KMS-11 (cell line): ENCODE measurements at regions not wholly inside any gene's neighbourhood (a gene's known extent, or its start where the extent isn't known, plus 50 kb on each side); places are given as distances from the start of the nearest gene placed in this dataset.

Experiments
- H2AFZ ChIP-seq: fragments of 200-600 bp; sonication (generic); 2 replicates; pipeline ENCODE4 v1.6.1; 2016; ENCODE audit warnings: antibody characterized with exemption, mixed run types, low read depth
- H3K27ac ChIP-seq: fragments of 200-600 bp; sonication (generic); 2 replicates; pipeline ENCODE4 v1.6.1; 2016; ENCODE audit warnings: mild to moderate bottlenecking, mixed run types
- H3K27me3 ChIP-seq: fragments of 200-600 bp; sonication (generic); 2 replicates; pipeline ENCODE4 v1.6.1; 2017; ENCODE audit warnings: mild to moderate bottlenecking, low read depth, mixed run types, moderate library complexity; ENCODE audit not compliant: insufficient read depth
- H3K36me3 ChIP-seq: fragments of 200-600 bp; sonication (generic); 2 replicates; pipeline ENCODE4 v1.6.1; 2017; ENCODE audit warnings: mild to moderate bottlenecking, mixed run types; ENCODE audit not compliant: insufficient read depth
- H3K4me1 ChIP-seq: fragments of 200-600 bp; sonication (generic); 2 replicates; pipeline ENCODE4 v1.6.1; 2016; ENCODE audit warnings: mild to moderate bottlenecking, low read depth, mixed run types; ENCODE audit not compliant: poor library complexity, severe bottlenecking
- H3K4me2 ChIP-seq: fragments of 200-600 bp; sonication (generic); 2 replicates; pipeline ENCODE4 v1.7.0; 2016; ENCODE audit warnings: mild to moderate bottlenecking, mixed run types
- H3K4me3 ChIP-seq: fragments of 200-600 bp; sonication (generic); IDR thresholded peaks from 2 replicates; pipeline ENCODE4 v1.6.1; 2017; ENCODE audit warnings: low read depth, low read length, mixed read lengths; ENCODE audit not compliant: insufficient read depth
- H3K79me2 ChIP-seq: fragments of 200-600 bp; sonication (generic); 2 replicates; pipeline ENCODE4 v1.6.1; 2016; ENCODE audit warnings: low read depth, mixed run types; ENCODE audit not compliant: insufficient read depth
- H3K9ac ChIP-seq: fragments of 200-600 bp; sonication (generic); 2 replicates; pipeline ENCODE4 v1.6.1; 2016; ENCODE audit warnings: mild to moderate bottlenecking, mixed run types
- H4K20me1 ChIP-seq: fragments of 200-600 bp; sonication (generic); 2 replicates; pipeline ENCODE4 v1.6.1; 2016; ENCODE audit warnings: mild to moderate bottlenecking, mixed run types; ENCODE audit not compliant: insufficient read depth
- CTCF ChIP-seq: fragments of 200-600 bp; sonication (generic); conservative IDR thresholded peaks from 2 replicates; pipeline ENCODE4 v1.6.1; 2017; ENCODE audit warnings: low read depth, mild to moderate bottlenecking, antibody characterized with exemption, low read length, moderate library complexity, mixed read lengths

GRCh38 chr2:187644981-187645380 is 90.7 kb upstream of the TFPI start:
- H3K4me2 ChIP-seq = no peak overlapping the region
- H3K36me3 ChIP-seq = no peaks in the 10 kb centered on the region
- no peaks in the 10 kb centered on the region for H3K4me1 ChIP-seq
- H3K4me3 ChIP-seq = no peak overlapping the region
- H3K79me2 ChIP-seq = no peaks in the 10 kb centered on the region
- no peak overlapping the region for H3K9ac ChIP-seq
- no peak overlapping the region for H3K27ac ChIP-seq
- no peaks in the 10 kb centered on the region for H4K20me1 ChIP-seq
- no peaks in the 10 kb centered on the region for H3K27me3 ChIP-seq
- no peak for TF ChIP-seq CTCF
- H2AFZ ChIP-seq = no peak overlapping the region

DNA sequence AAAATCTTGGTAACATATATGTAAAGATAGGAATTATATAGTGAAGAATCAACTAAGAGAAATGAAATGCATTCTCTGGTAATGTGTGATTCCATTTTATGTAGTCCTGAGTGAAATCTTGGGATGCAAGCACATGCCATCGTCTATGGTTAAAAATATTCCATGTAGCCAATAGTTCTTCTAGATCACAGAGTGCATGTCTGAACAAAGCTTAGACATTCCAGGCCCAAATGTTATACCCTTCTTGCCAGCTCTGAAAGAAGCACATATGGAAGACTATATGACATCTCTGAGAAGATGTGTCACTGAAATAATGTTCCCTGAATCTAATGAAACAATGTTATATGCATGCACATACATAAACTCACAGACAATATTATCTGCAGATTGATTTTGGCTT is 92.3 kb upstream of the TFPI start:
- no peaks in the 10 kb centered on the region for H4K20me1 ChIP-seq
- no peaks in the 10 kb centered on the region for H3K4me1 ChIP-seq
- H3K27me3 ChIP-seq = no peaks in the 10 kb centered on the region
- H3K27ac ChIP-seq = no peak overlapping the region
- no peak overlapping the region for H3K4me3 ChIP-seq
- no peaks in the 10 kb centered on the region for H3K79me2 ChIP-seq
- TF ChIP-seq CTCF = no peak
- no peak overlapping the region for H3K9ac ChIP-seq
- no peak overlapping the region for H2AFZ ChIP-seq
- no peaks in the 10 kb centered on the region for H3K36me3 ChIP-seq
- no peak overlapping the region for H3K4me2 ChIP-seq

DNA sequence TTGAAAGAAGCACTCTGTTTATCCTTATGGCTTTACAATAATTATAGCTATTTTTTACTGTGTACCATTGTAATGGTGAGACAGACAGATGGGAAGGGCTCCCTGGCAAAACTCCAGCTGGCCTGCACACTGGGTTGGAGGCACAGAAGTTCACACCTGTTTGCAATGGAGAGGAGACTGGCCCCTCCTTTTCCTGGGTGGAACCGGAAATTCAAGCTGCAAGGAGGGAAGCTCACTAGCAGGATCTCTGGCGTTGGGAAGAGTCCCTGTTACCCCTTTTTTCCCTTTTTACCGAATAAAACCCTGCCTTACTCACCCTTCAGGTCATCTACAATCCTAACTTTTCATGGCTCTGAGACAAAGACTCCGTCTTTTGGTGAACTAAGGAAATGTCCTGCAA is 100.3 kb upstream of the TFPI start:
- Histone ChIP-seq H3K4me1 (no peaks in the 10 kb centered on the region), H3K4me2 (no peak overlapping the region), H3K36me3 (no peaks in the 10 kb centered on the region), H3K79me2 (no peaks in the 10 kb centered on the region), H2AFZ (no peak overlapping the region), H3K27ac (no peak overlapping the region), H4K20me1 (no peaks in the 10 kb centered on the region), H3K4me3 (no peak overlapping the region), H3K9ac (no peak overlapping the region), H3K27me3 (no peaks in the 10 kb centered on the region)
- no peak for TF ChIP-seq CTCF

GRCh38 chr2:187655001-187655400 is 100.8 kb upstream of the TFPI start:
- no peak for TF ChIP-seq CTCF
- H3K36me3 ChIP-seq = no peaks in the 10 kb centered on the region
- H3K4me2 ChIP-seq = no peak overlapping the region
- H4K20me1 ChIP-seq = no peaks in the 10 kb centered on the region
- H3K79me2 ChIP-seq = no peaks in the 10 kb centered on the region
- no peaks in the 10 kb centered on the region for H3K27me3 ChIP-seq
- H3K4me3 ChIP-seq = no peak overlapping the region
- H3K4me1 ChIP-seq = no peaks in the 10 kb centered on the region
- no peak overlapping the region for H3K27ac ChIP-seq
- H3K9ac ChIP-seq = no peak overlapping the region
- no peak overlapping the region for H2AFZ ChIP-seq

- H3K4me2 ChIP-seq = no peak overlapping the region
- H2AFZ ChIP-seq = no peak overlapping the region
- no peak overlapping the region for H3K9ac ChIP-seq
- H4K20me1 ChIP-seq = no peaks in the 10 kb centered on the region
- H3K27ac ChIP-seq = no peak overlapping the region
- H3K36me3 ChIP-seq = no peaks in the 10 kb centered on the region
- H3K4me1 ChIP-seq = no peaks in the 10 kb centered on the region
- TF ChIP-seq CTCF = no peak
- no peaks in the 10 kb centered on the region for H3K79me2 ChIP-seq
- H3K27me3 ChIP-seq = no peaks in the 10 kb centered on the region
- H3K4me3 ChIP-seq = no peak overlapping the region
Measured at GRCh38 chr2:187656123-187656522, 101.9 kb upstream of the TFPI start.
